GM12878 (cell line): ENCODE measurements at regions not wholly inside any gene's neighbourhood (a gene's known extent, or its start where the extent isn't known, plus 50 kb on each side); places are given as distances from the start of the nearest gene placed in this dataset.

Source experiments
- BMI1 ChIP-seq: fragments of 450-650 bp; IDR thresholded peaks from 2 replicates; pipeline ENCODE4 v1.6.1; 2016; ENCODE audit warnings: mild to moderate bottlenecking, moderate library complexity, borderline replicate concordance
- EGR1 ChIP-seq, 2 experiments: IDR thresholded peaks; 1 replicate in 1 of 2; 2 replicates in 1 of 2; pipeline ENCODE4 v1.6.1; 2011 to 2012; ENCODE audit warnings: low read depth in 2 of 2, low read length in 2 of 2, borderline replicate concordance in 1 of 2, mild to moderate bottlenecking in 1 of 2, moderate library complexity in 1 of 2
- GATAD2B ChIP-seq: fragments of 450-650 bp; conservative IDR thresholded peaks from 2 replicates; pipeline ENCODE4 v1.6.1; 2017; ENCODE audit warnings: low read depth, mild to moderate bottlenecking, moderate library complexity
- NFIC ChIP-seq: IDR thresholded peaks from 2 replicates; pipeline ENCODE4 v1.6.1; 2012; ENCODE audit warnings: low read depth, mild to moderate bottlenecking, inconsistent platforms, low read length, moderate library complexity
- NR2C2 ChIP-seq: IDR thresholded peaks from 2 replicates; pipeline ENCODE4 v1.6.1; 2011; ENCODE audit warnings: borderline replicate concordance, low read depth; ENCODE audit not compliant: control insufficient read depth, insufficient read length
- PKNOX1 ChIP-seq: fragments of 450-650 bp; IDR thresholded peaks from 2 replicates; pipeline ENCODE4 v1.6.1; 2016; ENCODE audit warnings: mild to moderate bottlenecking
- RAD21 ChIP-seq: IDR thresholded peaks from 2 replicates; pipeline ENCODE4 v1.6.1; 2011; ENCODE audit warnings: mild to moderate bottlenecking, low read depth, low read length, moderate library complexity; ENCODE audit not compliant: insufficient read depth
- TCF3 ChIP-seq: IDR thresholded peaks from 2 replicates; pipeline ENCODE4 v1.6.1; 2012; ENCODE audit warnings: low read depth, mild to moderate bottlenecking, low read length, borderline replicate concordance; ENCODE audit not compliant: insufficient read depth
- USF2 ChIP-seq: IDR thresholded peaks from 2 replicates; pipeline ENCODE4 v1.6.1; 2011; ENCODE audit warnings: low read depth, low read length, improper control_type of control experiment, borderline replicate concordance
- ZBTB11 ChIP-seq: fragments of 450-650 bp; formaldehyde crosslinking; IDR thresholded peaks from 2 replicates; pipeline ENCODE4 v1.5.0; 2022; ENCODE audit warnings: mild to moderate bottlenecking, missing genetic modification characterization

GRCh38 chr4:12926189-12927066, 557.7 kb downstream of the RAB28 start (continued):
- TF ChIP-seq TCF3 (no peak), PKNOX1 (peak; percentile 63; the same call in 1 of the 2 replicates), NR2C2 (no peak), USF2 (no peak), ZBTB11 (CRISPR knock-in tag) (no peak), GATAD2B (no peak), BMI1 (0 out of 2 replicates have a peak, but pooled peaks have one; percentile 20), EGR1 (IDR thresholded peaks at IDR 0.05; ENCODE audit: borderline replicate concordance in 1 of 2, low read depth in 2 of 2, low read length in 2 of 2) (no peak), NFIC (no peak), RAD21 (no peak)
